HEK293 (cell line): ENCODE measurements at regions not wholly inside any gene's neighbourhood (a gene's known extent, or its start where the extent isn't known, plus 50 kb on each side); places are given as distances from the start of the nearest gene placed in this dataset.

Experiments
- CTCF ChIP-seq: fragments of 450-650 bp; formaldehyde crosslinking; IDR thresholded peaks from 2 replicates; pipeline ENCODE4 v1.5.1; 2016; ENCODE audit warnings: missing biosample characterization, missing genetic modification characterization
- TCF7L2 ChIP-seq: IDR thresholded peaks from 2 replicates; pipeline ENCODE4 v1.6.1; 2011; ENCODE audit warnings: low read depth, mild to moderate bottlenecking, inconsistent platforms, low read length, moderate library complexity, borderline replicate concordance
- ZFP37 ChIP-seq: fragments of 450-650 bp; formaldehyde crosslinking; IDR thresholded peaks from 2 replicates; pipeline ENCODE4 v1.5.1; 2016; ENCODE audit warnings: missing biosample characterization, missing genetic modification characterization
- ZNF621 ChIP-seq: fragments of 450-650 bp; formaldehyde crosslinking; IDR thresholded peaks from 2 replicates; pipeline ENCODE4 v1.5.1; 2017; ENCODE audit warnings: missing biosample characterization, missing genetic modification characterization
- TF ChIP-seq, protein P1 (sequence below): fragments of 450-650 bp; formaldehyde crosslinking; IDR thresholded peaks from 2 replicates; pipeline ENCODE4 v1.5.0; 2017; ENCODE audit warnings: missing biosample characterization, missing genetic modification characterization, borderline replicate concordance

- TF ChIP-seq TCF7L2 (no peak), CTCF (tag by site-specific recombination) (no peak), ZNF621 (no peak), ZFP37 (tag by site-specific recombination) (no peak)
- TF ChIP-seq, protein P1, sequence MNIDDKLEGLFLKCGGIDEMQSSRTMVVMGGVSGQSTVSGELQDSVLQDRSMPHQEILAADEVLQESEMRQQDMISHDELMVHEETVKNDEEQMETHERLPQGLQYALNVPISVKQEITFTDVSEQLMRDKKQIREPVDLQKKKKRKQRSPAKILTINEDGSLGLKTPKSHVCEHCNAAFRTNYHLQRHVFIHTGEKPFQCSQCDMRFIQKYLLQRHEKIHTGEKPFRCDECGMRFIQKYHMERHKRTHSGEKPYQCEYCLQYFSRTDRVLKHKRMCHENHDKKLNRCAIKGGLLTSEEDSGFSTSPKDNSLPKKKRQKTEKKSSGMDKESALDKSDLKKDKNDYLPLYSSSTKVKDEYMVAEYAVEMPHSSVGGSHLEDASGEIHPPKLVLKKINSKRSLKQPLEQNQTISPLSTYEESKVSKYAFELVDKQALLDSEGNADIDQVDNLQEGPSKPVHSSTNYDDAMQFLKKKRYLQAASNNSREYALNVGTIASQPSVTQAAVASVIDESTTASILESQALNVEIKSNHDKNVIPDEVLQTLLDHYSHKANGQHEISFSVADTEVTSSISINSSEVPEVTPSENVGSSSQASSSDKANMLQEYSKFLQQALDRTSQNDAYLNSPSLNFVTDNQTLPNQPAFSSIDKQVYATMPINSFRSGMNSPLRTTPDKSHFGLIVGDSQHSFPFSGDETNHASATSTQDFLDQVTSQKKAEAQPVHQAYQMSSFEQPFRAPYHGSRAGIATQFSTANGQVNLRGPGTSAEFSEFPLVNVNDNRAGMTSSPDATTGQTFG: no peak
These were observed 171.4 kb downstream of the EDEM1 start for GRCh38 chr3:5358911-5359310.
